MM.1S (cell line): ENCODE measurements at regions not wholly inside any gene's neighbourhood (a gene's known extent, or its start where the extent isn't known, plus 50 kb on each side); places are given as distances from the start of the nearest gene placed in this dataset.
A peak's percentile ranks its signal among the peaks of the same experiment; 100 is the strongest.

Experiments
- DNase-seq: peaks from one replicate; pipeline ENCODE4 v3.0.0-alpha.2; 2015
- H2AFZ ChIP-seq: fragments of 300-600 bp; sonication (generic); 2 replicates; pipeline ENCODE4 v1.6.0; 2016; ENCODE audit warnings: antibody characterized with exemption, low read length
- H3F3A ChIP-seq: fragments of 300-600 bp; sonication (generic); 2 replicates; pipeline ENCODE4 v1.6.1; 2016; ENCODE audit warnings: mild to moderate bottlenecking, antibody characterized with exemption, low read length, moderate library complexity, mixed read lengths; ENCODE audit not compliant: insufficient read depth
- H3K27ac ChIP-seq: fragments of 300-600 bp; sonication (generic); 2 replicates; pipeline ENCODE4 v1.5.1; 2016; ENCODE audit warnings: mild to moderate bottlenecking, low read length
- H3K27me3 ChIP-seq: fragments of 300-600 bp; sonication (generic); replicated peaks from 2 replicates; pipeline ENCODE4 v1.6.0; 2016; ENCODE audit warnings: low read length; ENCODE audit not compliant: insufficient read depth
- H3K36me3 ChIP-seq: fragments of 300-600 bp; sonication (generic); replicated peaks from 2 replicates; pipeline ENCODE4 v1.6.1; 2016; ENCODE audit warnings: mild to moderate bottlenecking, low read length, mixed read lengths; ENCODE audit not compliant: insufficient read depth
- H3K4me1 ChIP-seq: fragments of 300-600 bp; sonication (generic); 2 replicates; pipeline ENCODE4 v1.6.1; 2016; ENCODE audit warnings: low read length, mixed read lengths
- H3K4me2 ChIP-seq: fragments of 300-600 bp; sonication (generic); 2 replicates; pipeline ENCODE4 v1.6.0; 2016; ENCODE audit warnings: low read depth, low read length
- H3K4me3 ChIP-seq: fragments of 300-600 bp; sonication (generic); 2 replicates; pipeline ENCODE4 v1.5.1; 2016; ENCODE audit warnings: low read length, mixed read lengths
- H3K79me2 ChIP-seq: fragments of 300-600 bp; sonication (generic); 2 replicates; pipeline ENCODE4 v1.6.1; 2016; ENCODE audit warnings: mixed run types, low read length, mixed read lengths
- H3K9ac ChIP-seq: fragments of 300-600 bp; sonication (generic); 2 replicates; pipeline ENCODE4 v1.6.1; 2016; ENCODE audit warnings: low read length, mixed read lengths
- H3K9me2 ChIP-seq: fragments of 300-600 bp; sonication (generic); replicated peaks from 2 replicates; pipeline ENCODE4 v1.6.1; 2016; ENCODE audit warnings: mild to moderate bottlenecking, low read length, mixed read lengths; ENCODE audit not compliant: insufficient read depth
- H3K9me3 ChIP-seq: fragments of 300-600 bp; sonication (generic); replicated peaks from 2 replicates; pipeline ENCODE4 v1.6.1; 2016; ENCODE audit warnings: mild to moderate bottlenecking, low read length, mixed read lengths; ENCODE audit not compliant: insufficient read depth
- H4K20me1 ChIP-seq: fragments of 300-600 bp; sonication (generic); 2 replicates; pipeline ENCODE4 v1.6.1; 2016; ENCODE audit warnings: mild to moderate bottlenecking, low read length, moderate library complexity, mixed read lengths; ENCODE audit not compliant: insufficient read depth
- EZH2 ChIP-seq: fragments of 300-600 bp; sonication (generic); optimal IDR thresholded peaks from 2 replicates; pipeline ENCODE3; 2017; ENCODE audit warnings: low read depth, mild to moderate bottlenecking, antibody characterized with exemption, low read length, mixed read lengths
- EZH2phosphoT487 ChIP-seq: fragments of 300-600 bp; sonication (generic); IDR thresholded peaks from 2 replicates; pipeline ENCODE4 v1.6.1; 2018; ENCODE audit warnings: antibody characterized with exemption, low read length
- TF ChIP-seq, protein P1 (sequence below): fragments of 300-600 bp; sonication (generic); IDR thresholded peaks from 2 replicates; pipeline ENCODE4 v1.5.1; 2016; ENCODE audit warnings: antibody characterized with exemption, low read length, mixed read lengths

DNA sequence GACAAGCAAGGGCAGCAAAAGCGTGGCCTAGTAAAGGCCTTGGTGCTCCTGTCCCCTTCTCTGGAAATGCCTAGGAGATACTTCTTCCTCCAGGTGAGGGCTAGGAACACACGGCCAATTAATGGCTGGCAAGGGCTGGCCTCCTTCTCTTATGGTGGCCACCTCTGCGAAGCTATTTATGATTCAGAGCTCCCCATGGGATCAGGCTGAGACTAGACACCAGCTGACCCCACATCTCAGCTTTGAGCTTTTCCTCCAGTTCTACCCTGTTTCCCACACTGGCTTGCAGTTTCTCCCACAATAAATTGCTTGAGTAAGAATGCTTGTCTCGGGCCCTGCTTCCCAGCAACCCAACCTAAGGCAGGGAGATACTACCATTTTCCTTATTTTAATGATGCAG, 53.7 kb downstream of the CAMK2N1 start:
- H3K9me3 ChIP-seq, result no peaks in the 10 kb centered on the region
- H4K20me1 ChIP-seq, result no peaks in the 10 kb centered on the region
- no peak for DNase-seq
- H3K27me3 ChIP-seq, result peaks cover 89% of the 10 kb centered on the region
- no peaks in the 10 kb centered on the region for H3K4me1 ChIP-seq
- no peaks in the 10 kb centered on the region for H3F3A ChIP-seq
- no peaks in the 10 kb centered on the region for H3K79me2 ChIP-seq
- no peak overlapping the region for H3K9ac ChIP-seq
- no peak for TF ChIP-seq EZH2
- no peak for TF ChIP-seq EZH2phosphoT487
- TF ChIP-seq, protein P1, sequence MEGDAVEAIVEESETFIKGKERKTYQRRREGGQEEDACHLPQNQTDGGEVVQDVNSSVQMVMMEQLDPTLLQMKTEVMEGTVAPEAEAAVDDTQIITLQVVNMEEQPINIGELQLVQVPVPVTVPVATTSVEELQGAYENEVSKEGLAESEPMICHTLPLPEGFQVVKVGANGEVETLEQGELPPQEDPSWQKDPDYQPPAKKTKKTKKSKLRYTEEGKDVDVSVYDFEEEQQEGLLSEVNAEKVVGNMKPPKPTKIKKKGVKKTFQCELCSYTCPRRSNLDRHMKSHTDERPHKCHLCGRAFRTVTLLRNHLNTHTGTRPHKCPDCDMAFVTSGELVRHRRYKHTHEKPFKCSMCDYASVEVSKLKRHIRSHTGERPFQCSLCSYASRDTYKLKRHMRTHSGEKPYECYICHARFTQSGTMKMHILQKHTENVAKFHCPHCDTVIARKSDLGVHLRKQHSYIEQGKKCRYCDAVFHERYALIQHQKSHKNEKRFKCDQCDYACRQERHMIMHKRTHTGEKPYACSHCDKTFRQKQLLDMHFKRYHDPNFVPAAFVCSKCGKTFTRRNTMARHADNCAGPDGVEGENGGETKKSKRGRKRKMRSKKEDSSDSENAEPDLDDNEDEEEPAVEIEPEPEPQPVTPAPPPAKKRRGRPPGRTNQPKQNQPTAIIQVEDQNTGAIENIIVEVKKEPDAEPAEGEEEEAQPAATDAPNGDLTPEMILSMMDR, result no peak
- no peak overlapping the region for H3K4me2 ChIP-seq
- no peaks in the 10 kb centered on the region for H3K36me3 ChIP-seq
- no peak overlapping the region for H3K4me3 ChIP-seq
- H3K9me2 ChIP-seq, result no peaks in the 10 kb centered on the region
- H3K27ac ChIP-seq, result no peak overlapping the region
- H2AFZ ChIP-seq, result no peak overlapping the region

DNA sequence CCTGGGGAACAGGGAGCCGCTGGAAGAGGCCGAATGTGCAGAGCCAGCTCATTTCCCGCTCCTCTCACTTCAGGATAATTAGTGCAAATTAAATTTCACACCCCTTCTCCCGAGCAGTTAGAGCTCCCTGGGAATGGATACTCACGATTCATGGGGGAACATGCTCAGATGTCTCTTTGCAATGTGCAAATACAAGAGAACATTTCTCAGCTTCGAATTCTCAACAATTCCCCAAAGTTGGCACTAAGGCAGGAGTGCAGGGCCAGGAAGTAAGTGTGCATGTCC, 54.9 kb downstream of the CAMK2N1 start:
- Histone ChIP-seq H4K20me1 (no peaks in the 10 kb centered on the region), H3K36me3 (no peaks in the 10 kb centered on the region), H3K4me2 (no peak overlapping the region), H3K9me3 (no peaks in the 10 kb centered on the region), H3K9me2 (no peaks in the 10 kb centered on the region), H3K9ac (no peak overlapping the region), H3K27me3 (peaks cover 92% of the 10 kb centered on the region), H2AFZ (no peak overlapping the region), H3K4me1 (no peaks in the 10 kb centered on the region), H3K79me2 (no peaks in the 10 kb centered on the region), H3K4me3 (no peak overlapping the region), H3F3A (no peaks in the 10 kb centered on the region), H3K27ac (no peak overlapping the region)
- no peak for DNase-seq
- no peak for TF ChIP-seq EZH2phosphoT487
- TF ChIP-seq EZH2, result no peak
- TF ChIP-seq, protein P1, result no peak

GRCh38 chr1:20430355-20431175, 55.4 kb downstream of the CAMK2N1 start:
- Histone ChIP-seq H3K4me2 (no peak overlapping the region), H3K4me1 (no peaks in the 10 kb centered on the region), H3K9ac (no peak overlapping the region), H3K36me3 (no peaks in the 10 kb centered on the region), H3F3A (no peaks in the 10 kb centered on the region), H2AFZ (no peak overlapping the region), H3K9me3 (no peaks in the 10 kb centered on the region), H4K20me1 (no peaks in the 10 kb centered on the region), H3K4me3 (no peak overlapping the region), H3K79me2 (no peaks in the 10 kb centered on the region), H3K27me3 (peaks cover 92% of the 10 kb centered on the region), H3K27ac (no peak overlapping the region), H3K9me2 (no peaks in the 10 kb centered on the region)
- no peak for DNase-seq
- TF ChIP-seq, protein P1, result peak; percentile 72
- no peak for TF ChIP-seq EZH2
- TF ChIP-seq EZH2phosphoT487, result no peak
